SHP77 treated with DMSO at 0.1 percent for 48 hours (cell line): ENCODE measurements at regions not wholly inside any gene's neighbourhood (a gene's known extent, or its start where the extent isn't known, plus 50 kb on each side); places are given as distances from the start of the nearest gene placed in this dataset.

ENCODE experiments used
- DNase-seq: peaks from one replicate; lab custom pipeline; 2025; lab: John Stamatoyannopoulos, UW

DNA sequence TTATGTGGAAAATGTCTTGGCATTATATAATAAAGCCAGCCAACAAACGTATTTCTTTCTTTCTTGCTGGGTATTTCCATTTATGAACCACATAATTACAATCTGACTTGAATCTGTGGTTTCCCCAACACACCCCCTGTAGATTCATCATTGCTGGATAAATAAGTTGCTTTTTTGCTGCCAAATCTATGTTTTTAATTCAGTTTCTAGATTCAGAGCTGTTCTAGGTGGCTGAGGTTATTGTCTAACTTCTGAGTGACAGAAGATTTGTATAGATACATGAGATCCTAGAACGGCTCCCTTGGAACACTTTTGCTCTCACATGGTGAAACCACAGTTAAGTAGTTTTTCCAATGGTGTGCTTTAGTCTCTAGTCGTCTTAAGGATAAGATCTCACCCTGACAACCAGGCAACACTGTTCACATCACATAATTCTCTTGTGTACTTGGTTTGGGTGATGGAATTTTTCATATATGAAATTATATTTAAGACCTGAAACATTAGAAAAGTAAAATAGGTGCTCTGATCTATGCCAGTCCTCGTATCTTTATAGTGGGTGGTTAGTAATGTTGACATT lies 239.1 kb downstream of the KLF12 start:
- no peak for DNase-seq

DNA sequence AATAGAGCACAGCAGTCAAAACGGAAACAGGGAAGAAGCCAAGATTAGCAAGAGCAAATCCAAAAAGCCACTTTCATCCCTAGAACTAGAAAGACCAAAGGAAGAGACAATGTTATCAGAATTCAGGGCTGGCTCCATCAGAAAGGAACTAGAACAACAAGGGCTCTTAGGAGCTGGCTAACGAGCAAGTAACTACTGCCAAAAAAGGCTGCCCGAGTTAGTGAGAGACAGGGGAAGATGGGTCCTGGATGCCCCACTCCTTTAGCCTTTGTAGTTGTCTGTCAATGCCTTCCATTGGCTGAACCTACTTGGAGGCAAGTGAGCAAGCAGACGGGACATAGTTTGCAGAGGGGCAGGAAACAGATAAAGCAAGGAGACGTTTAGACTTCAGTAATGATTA lies 240.4 kb downstream of the KLF12 start:
- no peak for DNase-seq

DNA sequence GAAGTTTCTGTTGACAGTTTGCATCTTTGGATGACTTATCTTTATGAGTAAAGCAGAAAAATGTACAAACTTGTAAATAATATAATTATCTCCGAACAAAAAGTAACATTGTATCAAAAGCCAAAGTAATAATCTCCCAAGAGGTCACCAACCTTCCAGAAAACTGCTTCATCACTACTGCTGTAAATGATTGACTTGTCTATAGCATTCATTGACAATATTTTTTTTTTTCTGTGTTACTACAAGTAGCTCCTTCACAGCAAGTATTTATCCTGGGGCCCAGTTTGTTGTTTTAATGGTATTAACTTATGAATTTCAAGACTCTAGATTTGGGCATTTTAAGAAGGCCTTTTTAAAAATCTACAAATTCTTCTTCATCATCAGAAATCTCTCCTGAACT lies 242.4 kb downstream of the KLF12 start:
- no peak for DNase-seq

DNA sequence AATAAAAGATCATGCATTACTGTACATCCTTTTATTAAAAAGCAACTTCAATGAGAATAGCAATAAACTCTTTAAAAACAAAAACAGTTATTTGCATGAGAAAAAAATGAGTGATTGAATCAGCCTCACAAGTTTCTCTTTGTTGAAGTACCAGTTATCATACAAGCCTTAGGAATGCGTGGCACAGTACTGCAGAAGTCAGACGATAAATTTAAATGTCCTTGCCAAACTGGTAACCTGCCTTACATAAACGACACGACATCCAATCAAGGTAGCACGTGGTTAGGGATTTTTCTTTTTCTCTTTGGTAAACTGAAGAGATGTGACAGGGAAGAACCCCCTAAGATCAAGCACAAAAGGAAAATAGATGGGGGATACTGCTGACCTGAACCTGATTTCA lies 251.0 kb downstream of the KLF12 start:
- no peak for DNase-seq

DNA sequence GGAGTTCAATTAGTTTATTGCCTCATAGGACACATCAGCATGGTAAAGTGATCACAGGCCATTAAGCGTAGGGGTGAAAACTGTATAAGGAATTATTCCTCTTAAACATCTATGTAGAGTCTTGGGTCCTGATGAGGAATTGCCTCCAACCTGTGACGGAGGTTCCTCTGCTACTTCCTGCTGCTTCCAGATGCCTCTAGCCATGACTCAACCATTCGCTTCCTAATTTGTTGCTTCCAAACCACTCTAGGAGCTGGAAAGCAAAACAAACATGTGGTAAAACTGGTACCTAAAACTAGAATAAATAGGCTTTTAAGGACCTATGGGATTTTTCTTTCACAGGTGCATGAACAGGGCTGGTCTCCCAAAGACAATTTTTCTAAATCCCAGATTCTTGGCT lies 253.8 kb downstream of the KLF12 start:
- no peak for DNase-seq

DNA sequence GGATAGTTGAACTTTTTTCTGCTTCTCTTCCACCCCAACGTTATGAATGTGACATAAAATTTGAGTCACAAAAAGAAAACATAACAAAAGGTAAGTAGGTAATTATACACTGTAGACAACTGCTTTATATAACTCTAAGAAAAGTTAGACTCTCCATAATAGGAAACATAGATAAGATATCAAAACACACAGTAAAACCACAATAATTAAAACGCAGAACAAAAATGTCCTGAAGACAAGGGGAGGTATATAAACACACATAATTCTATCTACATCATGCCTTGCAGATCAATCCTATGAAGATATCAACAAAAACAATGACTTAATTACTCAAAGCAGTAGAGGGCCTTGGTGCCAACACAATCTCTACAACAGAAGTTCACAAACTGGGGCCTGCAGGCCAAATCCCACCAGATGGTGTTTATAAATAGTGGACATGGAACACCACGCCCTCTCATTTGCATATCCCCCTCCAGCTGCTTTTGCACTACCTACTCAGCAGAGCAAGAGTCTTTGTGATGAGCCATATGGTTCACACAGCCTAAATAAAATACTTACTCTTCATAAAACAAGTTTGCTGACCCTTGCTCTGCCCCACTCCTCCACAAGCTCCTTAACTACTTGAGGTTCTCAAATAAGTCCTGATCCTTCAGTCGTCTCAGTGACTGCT lies 254.7 kb downstream of the KLF12 start:
- no peak for DNase-seq

DNA sequence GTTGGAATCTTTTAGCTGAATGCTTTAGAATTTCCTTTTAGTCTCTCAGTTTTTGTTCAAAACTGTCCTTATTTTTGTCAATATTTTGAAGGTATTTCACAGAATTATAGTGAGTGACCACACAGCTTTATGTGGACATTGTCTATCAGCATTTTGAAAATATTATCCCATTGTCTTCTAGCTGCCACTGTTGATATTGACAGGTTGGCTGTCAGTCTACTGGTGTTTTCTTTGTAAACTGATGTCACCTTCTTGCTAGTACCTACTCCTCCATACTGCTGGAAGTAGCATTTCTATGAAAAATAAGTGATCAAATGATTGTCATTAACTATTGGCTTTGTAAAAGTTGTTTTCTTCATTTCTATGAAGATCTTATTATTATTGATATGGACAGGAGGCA lies 256.8 kb downstream of the KLF12 start:
- no peak for DNase-seq

DNA sequence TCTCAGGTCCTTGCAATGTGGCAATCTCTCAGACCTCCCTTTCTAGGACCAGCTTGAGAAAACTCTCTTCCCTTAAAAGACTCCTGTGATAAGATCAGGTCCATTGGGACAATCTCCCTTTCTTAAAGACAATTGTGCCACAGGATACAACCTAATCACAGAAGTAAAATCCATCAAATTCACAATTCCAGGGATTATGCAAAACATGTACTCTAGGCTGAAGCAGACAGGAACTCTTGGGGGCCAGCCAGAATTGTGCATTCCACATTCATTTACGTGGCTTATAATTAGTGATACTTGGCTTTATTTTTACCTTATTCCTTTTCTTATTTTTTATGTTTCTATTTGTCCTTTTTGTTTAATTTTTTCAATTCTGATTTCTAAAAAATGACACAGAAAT lies 257.9 kb downstream of the KLF12 start:
- DNase-seq = no peak

DNA sequence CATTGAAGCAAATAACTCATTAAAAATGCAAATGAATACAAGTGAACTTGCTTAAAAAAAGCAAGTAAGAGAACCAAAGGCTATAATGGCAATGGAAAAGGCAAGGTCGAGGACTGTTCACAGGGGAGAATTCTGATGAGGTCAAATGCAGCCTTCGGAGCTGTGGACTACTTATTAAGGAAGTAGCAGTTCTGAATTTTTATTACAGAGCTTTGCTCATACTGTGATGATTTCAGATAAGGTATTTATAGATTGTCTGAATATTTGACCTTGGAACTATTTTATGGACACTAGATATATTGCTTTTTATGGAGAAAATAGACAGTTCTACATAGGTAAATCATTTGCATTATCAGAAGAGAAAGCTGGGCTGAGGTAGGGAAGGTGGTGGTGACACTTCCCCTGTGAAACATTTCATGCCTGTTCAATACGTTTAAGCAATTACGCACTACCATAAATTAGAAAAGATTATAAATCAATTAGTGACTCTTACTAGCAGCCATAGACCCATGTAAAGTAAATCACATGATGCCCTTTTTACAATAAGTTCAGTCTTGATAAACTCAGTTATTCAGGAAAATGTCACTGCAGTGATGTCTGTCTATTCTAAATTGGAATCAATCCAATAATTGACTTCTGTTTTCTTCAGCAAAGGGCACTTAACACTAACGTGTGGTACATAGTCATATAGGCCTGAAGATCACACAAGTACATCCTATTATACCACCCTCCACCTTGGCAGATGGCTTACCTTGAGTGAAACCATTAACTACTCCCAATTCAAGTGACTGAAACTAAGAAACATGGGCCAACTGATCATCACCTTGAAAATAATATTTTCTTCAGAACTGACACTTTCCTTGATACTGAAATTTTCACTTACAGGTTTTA lies 260.0 kb downstream of the KLF12 start:
- DNase-seq = no peak

DNA sequence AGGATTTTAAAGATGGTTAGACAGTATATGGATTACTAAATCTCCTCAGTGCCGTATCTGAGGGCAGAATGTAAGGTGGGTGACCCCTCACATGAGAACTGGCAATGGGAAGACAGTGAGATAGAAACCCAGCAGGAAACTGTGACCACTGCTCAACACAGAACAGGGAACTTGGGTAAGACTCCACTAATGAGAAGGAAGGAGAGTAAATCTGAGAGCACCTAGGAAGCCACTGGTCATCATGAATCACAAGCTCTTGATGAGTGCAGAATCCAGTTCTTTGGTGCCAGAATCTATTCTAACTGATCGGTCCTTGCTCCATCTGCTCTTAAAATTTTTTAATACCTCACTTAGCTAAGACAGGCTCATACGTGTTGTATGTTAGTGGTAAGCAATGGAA lies 261.8 kb downstream of the KLF12 start:
- DNase-seq = no peak

DNA sequence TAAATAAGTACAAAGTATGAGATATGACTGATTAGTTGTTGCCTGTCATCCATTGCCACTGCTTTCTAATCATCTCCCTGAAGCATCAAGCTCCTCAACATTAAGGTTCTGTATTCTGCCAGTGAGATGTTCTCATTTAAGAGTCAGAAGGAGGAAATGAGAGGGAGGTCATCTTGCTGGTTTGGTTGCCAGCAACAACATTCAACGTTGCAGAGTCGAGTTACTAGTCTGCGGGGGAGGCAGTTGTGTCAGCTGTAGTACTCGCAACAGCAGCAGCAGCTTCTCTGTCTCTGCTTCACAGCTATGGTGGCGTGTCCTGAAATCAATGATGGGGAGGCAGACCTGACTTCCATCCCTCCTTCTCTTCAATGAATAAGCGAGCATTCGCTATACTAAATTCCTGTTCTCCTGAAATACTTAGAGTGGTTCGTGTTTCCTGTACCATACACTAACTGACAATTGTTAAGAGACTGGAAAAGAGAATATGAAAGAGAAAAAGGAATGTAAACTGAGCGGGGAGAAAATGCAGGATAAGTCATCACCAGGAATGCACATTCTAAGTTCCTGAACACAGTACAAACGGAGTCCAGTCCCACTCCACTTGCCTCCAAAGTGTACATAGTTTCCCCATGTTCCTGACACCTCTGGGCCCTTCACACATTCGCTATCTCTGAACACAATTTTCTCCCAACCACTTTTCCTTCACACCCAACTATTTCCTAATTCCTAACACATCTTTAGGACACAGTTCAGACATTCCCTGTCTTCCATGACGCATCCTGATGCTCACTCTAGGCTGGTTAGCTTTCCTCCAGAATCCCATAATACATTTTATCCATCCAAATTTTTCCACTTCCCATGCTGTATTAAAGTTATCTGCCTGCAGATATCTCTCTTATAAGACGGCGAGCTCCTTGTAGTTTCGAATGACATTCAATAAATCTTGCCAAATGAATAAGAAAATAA lies 263.0 kb downstream of the KLF12 start:
- DNase-seq = no peak

DNA sequence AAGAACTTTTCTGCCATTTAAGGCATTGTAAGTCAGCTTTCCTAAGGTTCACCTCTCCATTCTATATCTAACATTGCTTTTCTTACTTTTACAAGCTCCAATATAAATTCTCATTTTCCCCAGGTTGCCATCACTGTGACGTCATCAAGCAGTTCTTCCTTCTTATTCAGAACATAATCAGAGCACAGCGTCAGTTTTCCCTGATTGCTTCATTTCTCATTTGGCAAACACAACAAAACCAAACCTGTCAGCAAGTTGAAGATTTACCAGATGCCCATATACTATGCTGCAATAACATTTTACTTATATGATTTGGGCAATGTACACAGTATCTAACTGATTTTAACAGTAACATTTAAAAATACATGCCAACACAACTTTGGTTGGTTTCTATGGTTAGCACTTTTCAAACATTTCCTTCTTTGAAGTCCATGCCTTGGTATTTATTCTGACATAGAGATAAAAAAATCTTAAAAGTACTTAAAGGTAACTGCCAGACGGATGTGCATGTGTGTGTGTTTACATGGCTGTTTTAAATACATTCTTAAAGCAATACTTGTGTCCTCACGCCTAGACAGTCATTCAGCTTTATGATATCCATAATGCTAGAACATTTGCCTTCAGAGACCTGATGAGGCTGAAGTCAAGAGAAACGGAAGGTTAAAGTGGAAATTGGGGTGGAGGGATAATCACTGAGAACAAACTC lies 264.0 kb downstream of the KLF12 start:
- DNase-seq = no peak

DNA sequence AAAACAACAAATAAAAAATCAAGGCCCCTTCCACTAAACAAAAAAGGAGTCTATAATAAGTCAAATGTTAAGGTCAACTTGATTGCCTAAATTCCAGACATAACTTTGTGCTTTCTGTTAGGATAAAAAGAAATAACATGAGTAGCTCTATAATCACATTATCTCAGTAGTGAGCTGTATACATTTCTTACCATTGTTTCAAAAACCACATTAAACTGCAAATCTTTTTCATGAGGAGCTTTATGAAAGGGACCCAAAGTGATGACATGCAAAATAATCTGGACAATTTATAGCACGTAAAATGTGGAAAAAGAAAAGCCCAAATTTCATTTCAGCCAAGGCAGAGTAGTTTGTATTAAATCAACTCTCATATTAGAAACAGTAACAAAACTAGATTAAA lies 269.2 kb downstream of the KLF12 start:
- no peak for DNase-seq

DNA sequence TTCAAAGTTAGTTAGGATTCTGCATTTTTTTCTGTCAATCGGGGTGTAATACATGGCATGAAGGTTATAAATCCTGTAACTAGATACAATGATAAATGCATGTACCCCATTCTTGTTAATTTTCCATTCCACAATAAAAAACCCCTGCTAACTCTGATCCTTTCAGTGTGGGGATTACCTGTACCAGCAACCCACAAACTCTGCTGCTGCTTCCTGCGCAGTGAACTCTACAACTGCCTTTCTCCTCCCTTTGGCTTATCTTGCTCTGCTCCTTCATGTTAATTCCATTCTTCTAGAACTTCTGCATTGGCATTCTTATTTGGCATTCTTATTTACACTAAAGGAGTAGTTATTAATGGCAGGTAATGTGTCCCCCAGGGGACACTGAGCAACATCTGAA lies 273.1 kb downstream of the KLF12 start:
- DNase-seq = no peak

DNA sequence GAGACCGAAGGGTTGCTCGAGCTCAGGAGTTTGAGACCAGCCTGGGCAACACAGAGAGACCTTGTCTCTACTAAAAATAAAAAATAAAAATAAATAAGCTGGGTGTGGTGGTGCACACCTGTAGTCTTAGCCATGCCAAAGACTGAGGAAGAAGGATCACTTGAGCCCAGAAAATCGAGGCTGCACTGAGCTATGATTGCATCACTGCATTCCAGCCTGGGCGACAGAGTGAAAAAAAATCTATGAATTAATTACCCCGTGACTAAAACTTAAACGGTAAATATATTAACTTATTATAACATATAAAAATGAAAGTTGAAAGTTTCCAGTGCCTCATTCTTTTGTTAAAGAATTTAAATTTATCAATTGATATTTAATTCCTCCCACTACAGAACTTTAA lies 273.7 kb downstream of the KLF12 start:
- no peak for DNase-seq

DNA sequence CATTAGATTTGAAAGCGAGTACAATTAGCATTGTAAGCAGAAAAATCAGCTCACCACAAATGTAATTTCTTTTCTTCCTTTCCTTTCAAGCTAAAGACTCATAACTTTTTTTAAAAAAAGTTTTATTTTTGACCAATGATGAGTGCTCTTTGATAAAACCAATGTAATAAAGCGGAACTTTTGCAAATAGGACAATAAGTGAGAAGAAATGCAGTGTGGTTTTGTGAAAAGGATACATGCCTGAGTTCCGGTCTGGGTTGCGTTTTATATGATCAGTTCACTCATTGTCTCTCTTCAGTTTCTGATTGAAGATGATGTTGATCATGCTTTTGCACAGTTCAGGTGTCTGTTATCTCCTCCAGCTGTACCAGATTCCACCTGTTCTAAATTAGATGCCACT lies 274.4 kb downstream of the KLF12 start:
- DNase-seq = no peak

DNA sequence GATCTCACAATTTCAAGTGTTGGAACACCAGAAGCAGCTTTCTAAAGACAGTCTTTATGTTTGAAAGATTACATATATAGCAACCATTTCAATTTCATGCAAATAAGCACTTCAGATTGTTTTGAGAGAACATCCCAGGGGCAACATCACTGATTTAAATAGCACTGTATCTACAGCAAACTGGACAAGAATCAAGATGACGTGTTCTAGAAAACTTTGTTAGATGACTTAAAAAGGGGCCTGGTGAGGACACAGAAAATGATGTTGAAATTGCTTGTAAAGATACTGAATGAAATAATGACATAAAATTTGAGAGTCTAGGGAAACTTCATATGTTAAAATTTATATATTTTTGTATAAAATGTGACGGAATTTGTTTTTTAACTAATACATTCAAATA lies 277.1 kb downstream of the KLF12 start:
- DNase-seq = no peak

DNA sequence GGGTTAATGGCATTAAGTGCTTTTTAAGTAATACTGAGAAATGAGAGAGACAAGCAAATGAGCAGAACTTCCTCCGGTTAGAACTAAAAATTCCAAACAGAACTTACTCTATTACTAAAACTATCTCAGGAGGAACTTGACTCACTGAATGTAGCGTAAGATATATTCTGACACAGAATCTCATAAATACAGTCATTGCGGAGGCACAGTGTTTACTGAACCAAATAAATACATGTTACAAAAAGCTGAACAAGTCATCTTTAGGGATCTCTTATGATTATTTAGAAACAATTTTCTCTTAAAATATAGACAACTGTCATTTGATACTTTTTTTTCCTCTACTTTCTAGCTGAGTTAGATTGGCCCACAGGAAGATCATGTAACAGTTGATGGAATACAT lies 283.1 kb downstream of the KLF12 start:
- no peak for DNase-seq

DNA sequence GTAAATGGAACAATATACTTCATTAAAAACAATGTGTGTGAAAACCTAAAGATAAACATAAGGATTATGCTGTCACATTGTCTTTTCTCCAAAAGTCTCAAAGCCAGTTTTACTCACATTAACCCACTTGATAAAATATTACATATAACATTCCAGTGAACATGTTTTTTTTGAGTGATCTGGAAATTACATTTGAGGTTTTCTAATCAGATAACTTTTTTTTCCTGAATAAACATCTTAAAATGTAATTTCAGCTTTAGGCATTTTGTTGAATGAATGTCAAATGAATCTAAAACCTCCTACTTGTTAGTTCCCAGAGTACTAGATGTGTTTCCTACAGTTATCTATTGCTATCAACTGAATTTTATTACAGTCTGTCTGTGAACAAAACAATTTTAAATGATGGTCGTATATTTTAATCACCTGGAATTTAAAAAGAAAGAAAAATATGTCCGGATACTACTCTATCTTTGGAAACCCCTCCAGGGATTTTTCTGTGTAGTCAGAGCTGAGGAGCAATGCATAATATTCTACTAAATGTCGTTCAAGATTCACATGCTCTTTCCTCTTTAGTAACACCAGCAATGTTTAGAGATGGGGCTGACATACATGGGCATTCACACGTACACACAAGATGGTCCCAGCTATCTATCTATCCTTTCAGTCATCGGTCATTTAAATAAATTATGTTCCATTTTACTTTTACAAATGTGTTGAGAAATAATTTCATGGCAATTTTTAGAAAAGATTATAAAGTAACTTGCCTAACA lies 283.9 kb downstream of the KLF12 start:
- no peak for DNase-seq

DNA sequence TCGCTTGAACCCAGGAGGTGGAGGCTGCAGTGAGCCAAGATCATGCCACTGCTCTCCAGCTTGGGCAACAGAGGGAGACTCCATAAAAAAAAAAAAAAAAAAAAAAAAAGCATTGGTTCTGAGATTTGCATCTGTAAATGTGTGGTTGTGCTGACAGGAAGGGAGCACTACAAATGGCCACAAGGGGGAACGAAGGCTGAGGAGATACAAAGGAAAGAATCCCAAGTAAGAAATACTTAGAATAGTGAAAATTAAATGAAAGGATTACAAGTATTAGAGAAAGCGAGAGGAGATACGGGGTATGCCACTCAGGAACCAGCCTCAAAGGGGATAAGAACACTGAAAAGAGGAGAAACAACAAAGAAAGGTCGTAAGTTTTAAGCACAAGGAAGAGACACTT lies 284.9 kb downstream of the KLF12 start:
- no peak for DNase-seq

DNA sequence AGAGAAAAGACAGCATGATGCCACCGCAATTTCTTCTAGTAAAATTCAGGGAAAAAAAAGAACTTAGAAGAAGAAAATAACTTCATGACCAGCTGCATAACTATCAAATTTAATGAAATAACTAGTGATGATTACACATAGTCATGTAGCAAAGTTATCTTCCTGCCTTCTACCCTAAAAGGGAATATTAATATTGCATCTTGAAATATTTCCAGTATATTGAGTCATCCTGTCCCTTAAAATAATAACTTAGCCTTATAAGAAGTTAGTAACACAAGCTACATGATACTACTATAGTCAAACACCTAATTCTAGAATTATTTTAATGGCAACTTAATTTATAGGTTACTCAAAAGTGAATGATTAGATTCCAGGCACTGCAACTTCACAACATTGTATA lies 289.2 kb downstream of the KLF12 start:
- DNase-seq = no peak
